Daoy (cell line): ENCODE measurements at regions not wholly inside any gene's neighbourhood (a gene's known extent, or its start where the extent isn't known, plus 50 kb on each side); places are given as distances from the start of the nearest gene placed in this dataset.

Source experiments
- DNase-seq: peaks from one replicate; pipeline ENCODE4 v3.0.0-alpha.2; 2015; ENCODE audit warnings: low read depth

- DNase-seq = peak; percentile 85
Measured at GRCh38 chr10:4662576-4663161, 163.3 kb upstream of the AKR1E2 start.

- DNase-seq = peak; percentile 27
Measured at GRCh38 chr10:4661511-4662255, 164.3 kb upstream of the AKR1E2 start.

- DNase-seq = no peak
Measured at GRCh38 chr10:4658777-4659176, 167.2 kb upstream of the AKR1E2 start.

- peak; percentile 52 for DNase-seq
Measured at GRCh38 chr10:4656576-4657194, 169.3 kb upstream of the AKR1E2 start.

- DNase-seq = no peak
Measured at GRCh38 chr10:4655879-4656278, 170.1 kb upstream of the AKR1E2 start.

- no peak for DNase-seq
Measured at GRCh38 chr10:4655406-4655805, 170.6 kb upstream of the AKR1E2 start.

GRCh38 chr10:4654496-4654895, 171.5 kb upstream of the AKR1E2 start:
- no peak for DNase-seq

- DNase-seq = no peak
Measured at GRCh38 chr10:4653160-4653559, 172.8 kb upstream of the AKR1E2 start.

- DNase-seq = no peak
Measured at GRCh38 chr10:4652111-4653010, 173.6 kb upstream of the AKR1E2 start.

GRCh38 chr10:4651404-4652037, 174.5 kb upstream of the AKR1E2 start:
- DNase-seq = no peak

GRCh38 chr10:4650582-4650981, 175.4 kb upstream of the AKR1E2 start:
- no peak for DNase-seq

- DNase-seq = no peak
Measured at GRCh38 chr10:4649886-4650508, 176.0 kb upstream of the AKR1E2 start.

- DNase-seq = no peak
Measured at GRCh38 chr10:4649471-4649870, 176.5 kb upstream of the AKR1E2 start.

- DNase-seq = no peak
Measured at GRCh38 chr10:4648999-4649398, 177.0 kb upstream of the AKR1E2 start.

- DNase-seq = no peak
Measured at GRCh38 chr10:4647109-4647785, 178.8 kb upstream of the AKR1E2 start.

GRCh38 chr10:4646547-4646946, 179.5 kb upstream of the AKR1E2 start:
- no peak for DNase-seq

- no peak for DNase-seq
Measured at GRCh38 chr10:4645836-4646235, 180.2 kb upstream of the AKR1E2 start.

- DNase-seq = no peak
Measured at GRCh38 chr10:4643471-4643870, 182.5 kb upstream of the AKR1E2 start.

- DNase-seq = no peak
Measured at GRCh38 chr10:4639960-4640359, 186.0 kb upstream of the AKR1E2 start.

GRCh38 chr10:4638099-4638498, 187.9 kb upstream of the AKR1E2 start:
- DNase-seq = no peak

GRCh38 chr10:4637657-4638056, 188.3 kb upstream of the AKR1E2 start:
- no peak for DNase-seq
